ENCODE measurements at regions not wholly inside any gene's neighbourhood (a gene's known extent, or its start where the extent isn't known, plus 50 kb on each side); places are given as distances from the start of the nearest gene placed in this dataset.

- Histone ChIP-seq H3K9me3 (replicated peaks; ENCODE audit: control insufficient read depth, insufficient read depth, low read length) (no peaks in the 10 kb centered on the region), H2AFZ (ENCODE audit: low read depth, low read length) (no peak overlapping the region), H3K9me1 (replicated peaks; ENCODE audit: control insufficient read depth, extremely low read depth, insufficient read depth, low read length) (no peaks in the 10 kb centered on the region), H3K9ac (replicated peaks; ENCODE audit: extremely low read depth, insufficient read depth, low read length) (no peak overlapping the region), H3K36me3 (ENCODE audit: control insufficient read depth in 2 of 2, extremely low read depth in 1 of 2, insufficient read depth in 2 of 2, low read length in 2 of 2) (no peaks in the 10 kb centered on the region), H3K27me3 (ENCODE audit: control insufficient read depth in 2 of 2, insufficient read depth in 2 of 2, low read length in 2 of 2) (peaks cover 6 to 11% of the 10 kb centered on the region in 2 experiments), H3K27ac (ENCODE audit: insufficient read depth, low read depth, low read length) (no peak overlapping the region), H3K4me2 (ENCODE audit: insufficient read depth, low read length) (no peak overlapping the region), H4K20me1 (replicated peaks; ENCODE audit: control insufficient read depth, extremely low read depth, insufficient read depth, low read length) (no peaks in the 10 kb centered on the region), H3K4me1 (ENCODE audit: control insufficient read depth, extremely low read depth, insufficient read depth, low read length) (peaks cover 2% of the 10 kb centered on the region), H3K4me3 (replicated peaks in 1 of 3; ENCODE audit: insufficient read depth in 1 of 3, low read depth in 1 of 3, low read length in 3 of 3) (no peak overlapping the region), H3K79me2 (ENCODE audit: control insufficient read depth, insufficient read depth, low read length) (no peaks in the 10 kb centered on the region)
- DNase-seq (ENCODE audit: low read depth, low spot score) (peak; percentile 78), FAIRE-seq (peak; percentile 72)
- CTCF ChIA-PET: interaction anchor here (0.5 to 4.6 kb wide), 35 partner anchors 9 to 762 kb away, joined by 3 to 107 read pairs (median 4); partner anchors contain the start of gene CTIF
- BruUV-seq (replicated peaks): no TSS peak
- TF ChIP-seq EZH2 (IDR thresholded peaks at IDR 0.05; ENCODE audit: borderline replicate concordance, low read depth, low read length, severe bottlenecking) (no peak), CTCF (IDR thresholded peaks at IDR 0.05; ENCODE audit: extremely low read depth in 1 of 2, insufficient read depth in 1 of 2, low read depth in 1 of 2, low read length in 2 of 2) (peak; percentile 80 to 86)
- intact Hi-C loops (cut with micrococcal nuclease): loop anchor here (1.0 to 10.0 kb wide), 5 partner anchors 63 to 759 kb away; partner anchors contain the start of gene CTIF
- dilution Hi-C loops (cut with MboI; ENCODE audit: extremely low pct_ligation_motif_present, low sequenced_read_pairs): no loop called here
- POLR2A ChIA-PET: no interaction called here
Measured at GRCh38 chr18:48475635-48476549, 62.9 kb upstream of the CTIF start.

- DNase-seq (ENCODE audit: low read depth, low spot score): no peak
- TF ChIP-seq EZH2 (IDR thresholded peaks at IDR 0.05; ENCODE audit: borderline replicate concordance, low read depth, low read length, severe bottlenecking): no peak
- no peak overlapping the region for H2AFZ ChIP-seq (ENCODE audit: low read depth, low read length)
- no peaks in the 10 kb centered on the region for H3K9me1 ChIP-seq (replicated peaks; ENCODE audit: control insufficient read depth, extremely low read depth, insufficient read depth, low read length)
- POLR2A ChIA-PET: interaction anchor here (0.6 kb wide), 1 partner anchor 207 kb away, joined by 4 read pairs; no protein-coding TSS in a partner anchor
- peaks cover 6 to 20% of the 10 kb centered on the region in 2 experiments for H3K27me3 ChIP-seq (ENCODE audit: control insufficient read depth in 2 of 2, insufficient read depth in 2 of 2, low read length in 2 of 2)
- no peaks in the 10 kb centered on the region for H3K79me2 ChIP-seq (ENCODE audit: control insufficient read depth, insufficient read depth, low read length)
- no peaks in the 10 kb centered on the region for H4K20me1 ChIP-seq (replicated peaks; ENCODE audit: control insufficient read depth, extremely low read depth, insufficient read depth, low read length)
- intact Hi-C loops (cut with micrococcal nuclease): loop anchor here (10.0 kb wide), 1 partner anchor 761 kb away; no protein-coding TSS in a partner anchor
- CTCF ChIA-PET: interaction anchor here (1.3 to 4.6 kb wide), 7 partner anchors 9 to 201 kb away, joined by 3 to 107 read pairs (median 5); no protein-coding TSS in a partner anchor
- dilution Hi-C loops (cut with MboI; ENCODE audit: extremely low pct_ligation_motif_present, low sequenced_read_pairs): no loop called here
- H3K9me3 ChIP-seq (replicated peaks; ENCODE audit: control insufficient read depth, insufficient read depth, low read length): no peaks in the 10 kb centered on the region
- no peak overlapping the region for H3K4me3 ChIP-seq (replicated peaks in 1 of 3; ENCODE audit: insufficient read depth in 1 of 3, low read depth in 1 of 3, low read length in 3 of 3)
- no peaks in the 10 kb centered on the region for H3K36me3 ChIP-seq (ENCODE audit: control insufficient read depth in 2 of 2, extremely low read depth in 1 of 2, insufficient read depth in 2 of 2, low read length in 2 of 2)
- FAIRE-seq: no peak
- BruUV-seq (replicated peaks): no TSS peak
- H3K27ac ChIP-seq (ENCODE audit: insufficient read depth, low read depth, low read length): no peak overlapping the region
- H3K9ac ChIP-seq (replicated peaks; ENCODE audit: extremely low read depth, insufficient read depth, low read length): no peak overlapping the region
- H3K4me1 ChIP-seq (ENCODE audit: control insufficient read depth, extremely low read depth, insufficient read depth, low read length): peaks cover 2% of the 10 kb centered on the region
- no peak overlapping the region for H3K4me2 ChIP-seq (ENCODE audit: insufficient read depth, low read length)
Measured at GRCh38 chr18:48473816-48474215, 64.6 kb upstream of the ZBTB7C start.

All from endothelial cell of umbilical vein (primary cell).